GM18498 (cell line): ENCODE measurements at regions not wholly inside any gene's neighbourhood (a gene's known extent, or its start where the extent isn't known, plus 50 kb on each side); places are given as distances from the start of the nearest gene placed in this dataset.

Experiments
- ATAC-seq: cut with Tn5 transposase; IDR thresholded peaks from one replicate; pipeline ENCODE4 v1.9.1; 2021; ENCODE audit warnings: mild to moderate bottlenecking, moderate library complexity; ENCODE audit not compliant: unreplicated experiment

GRCh38 chr14:98018628-98019027, 1221.4 kb downstream of the VRK1 start:
- ATAC-seq, result no peak

- no peak for ATAC-seq
Measured at GRCh38 chr14:98022541-98023520, 1225.6 kb downstream of the VRK1 start.

GRCh38 chr14:98028162-98028561, 1231.0 kb downstream of the VRK1 start:
- no peak for ATAC-seq

- no peak for ATAC-seq
Measured at GRCh38 chr14:98035396-98035795, 1236.6 kb downstream of the BCL11B start.

- ATAC-seq, result no peak
Measured at GRCh38 chr14:98037831-98038230, 1234.2 kb downstream of the BCL11B start.

GRCh38 chr14:98056946-98057345, 1215.1 kb downstream of the BCL11B start:
- ATAC-seq, result no peak

GRCh38 chr14:98059106-98059505, 1212.9 kb downstream of the BCL11B start:
- ATAC-seq, result no peak

GRCh38 chr14:98062083-98062482, 1209.9 kb downstream of the BCL11B start:
- ATAC-seq, result no peak

GRCh38 chr14:98069712-98070171, 1202.3 kb downstream of the BCL11B start:
- no peak for ATAC-seq

- no peak for ATAC-seq
Measured at GRCh38 chr14:98070536-98070935, 1201.5 kb downstream of the BCL11B start.

GRCh38 chr14:98074111-98074510, 1197.9 kb downstream of the BCL11B start:
- no peak for ATAC-seq

- ATAC-seq, result no peak
Measured at GRCh38 chr14:98077176-98077575, 1194.8 kb downstream of the BCL11B start.

- ATAC-seq, result no peak
Measured at GRCh38 chr14:98082833-98083232, 1189.2 kb downstream of the BCL11B start.

- no peak for ATAC-seq
Measured at GRCh38 chr14:98085751-98086150, 1186.2 kb downstream of the BCL11B start.

- no peak for ATAC-seq
Measured at GRCh38 chr14:98093111-98093510, 1178.9 kb downstream of the BCL11B start.

- no peak for ATAC-seq
Measured at GRCh38 chr14:98099527-98099926, 1172.5 kb downstream of the BCL11B start.

GRCh38 chr14:98101323-98101722, 1170.7 kb downstream of the BCL11B start:
- ATAC-seq, result no peak

GRCh38 chr14:98103705-98104104, 1168.3 kb downstream of the BCL11B start:
- ATAC-seq, result no peak

GRCh38 chr14:98109326-98109725, 1162.7 kb downstream of the BCL11B start:
- no peak for ATAC-seq

GRCh38 chr14:98112194-98112780, 1159.7 kb downstream of the BCL11B start:
- ATAC-seq, result no peak

GRCh38 chr14:98114122-98114895, 1157.7 kb downstream of the BCL11B start:
- ATAC-seq, result no peak
